GM12872 (cell line): ENCODE measurements at regions not wholly inside any gene's neighbourhood (a gene's known extent, or its start where the extent isn't known, plus 50 kb on each side); places are given as distances from the start of the nearest gene placed in this dataset.

Experiments used
- CTCF ChIP-seq: IDR thresholded peaks from 3 replicates; pipeline ENCODE4 v1.5.1; 2011; ENCODE audit warnings: low read depth, mild to moderate bottlenecking, low read length, moderate library complexity; ENCODE audit not compliant: insufficient read depth

- TF ChIP-seq CTCF, result no peak
Observed at GRCh38 chr1:30242722-30243457, 480.5 kb downstream of the MATN1 start.

GRCh38 chr1:30242168-30242567 lies 481.2 kb downstream of the MATN1 start:
- no peak for TF ChIP-seq CTCF

GRCh38 chr1:30241681-30242080 lies 481.7 kb downstream of the MATN1 start:
- no peak for TF ChIP-seq CTCF

GRCh38 chr1:30234091-30234490 lies 489.3 kb downstream of the MATN1 start:
- no peak for TF ChIP-seq CTCF

- peak; percentile 83 for TF ChIP-seq CTCF
Observed at GRCh38 chr1:30232288-30232899, 491.0 kb downstream of the MATN1 start.

GRCh38 chr1:30229960-30230359 lies 493.4 kb downstream of the MATN1 start:
- TF ChIP-seq CTCF, result no peak

- no peak for TF ChIP-seq CTCF
Observed at GRCh38 chr1:30229557-30229956, 493.8 kb downstream of the MATN1 start.
